Gastrocnemius medialis (tissue), 4 donors: ENCODE measurements at regions not wholly inside any gene's neighbourhood (a gene's known extent, or its start where the extent isn't known, plus 50 kb on each side); places are given as distances from the start of the nearest gene placed in this dataset.

Experiments
- POLR2A ChIP-seq, 2 donors: fragments of 450-650 bp; IDR thresholded peaks; one replicate each; pipeline ENCODE4 v1.6.1; 2017; ENCODE audit warnings: antibody characterized with exemption in 2 of 2, mild to moderate bottlenecking in 2 of 2, moderate library complexity in 2 of 2
- TF ChIP-seq, protein P1 (sequence below), 5 experiments: fragments of 450-650 bp in 3 of 5; fragments of 200-600 bp in 2 of 5; sonication (generic) in 2 of 5; IDR thresholded peaks in 4 of 5; conservative IDR thresholded peaks in 1 of 5; 1 replicate in 4 of 5; 2 replicates in 1 of 5; pipeline ENCODE4 v1.5.1; 2016 to 2019; ENCODE audit warnings: antibody characterized with exemption in 5 of 5, mild to moderate bottlenecking in 3 of 5, moderate library complexity in 3 of 5

DNA sequence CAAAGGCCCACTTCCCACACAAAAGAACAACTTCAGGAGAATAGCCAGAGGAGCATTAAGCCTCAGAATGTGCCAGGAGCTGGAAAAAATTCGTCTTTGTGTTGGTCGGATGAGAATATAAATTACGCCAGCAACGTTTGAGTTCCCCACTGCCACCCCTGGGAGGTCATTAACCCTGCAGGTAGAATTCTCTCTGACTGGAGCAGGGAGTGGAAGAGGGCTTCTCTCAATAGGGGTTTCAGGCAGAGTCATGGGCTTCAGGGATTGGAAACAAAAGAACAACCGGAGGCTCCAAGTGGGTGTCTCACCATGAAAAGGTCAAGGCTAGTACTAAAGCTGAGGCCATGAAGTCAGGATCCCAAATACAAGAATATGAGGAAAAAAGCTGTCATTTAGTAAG is 69.0 kb upstream of the DDX18 start:
- TF ChIP-seq, protein P1, sequence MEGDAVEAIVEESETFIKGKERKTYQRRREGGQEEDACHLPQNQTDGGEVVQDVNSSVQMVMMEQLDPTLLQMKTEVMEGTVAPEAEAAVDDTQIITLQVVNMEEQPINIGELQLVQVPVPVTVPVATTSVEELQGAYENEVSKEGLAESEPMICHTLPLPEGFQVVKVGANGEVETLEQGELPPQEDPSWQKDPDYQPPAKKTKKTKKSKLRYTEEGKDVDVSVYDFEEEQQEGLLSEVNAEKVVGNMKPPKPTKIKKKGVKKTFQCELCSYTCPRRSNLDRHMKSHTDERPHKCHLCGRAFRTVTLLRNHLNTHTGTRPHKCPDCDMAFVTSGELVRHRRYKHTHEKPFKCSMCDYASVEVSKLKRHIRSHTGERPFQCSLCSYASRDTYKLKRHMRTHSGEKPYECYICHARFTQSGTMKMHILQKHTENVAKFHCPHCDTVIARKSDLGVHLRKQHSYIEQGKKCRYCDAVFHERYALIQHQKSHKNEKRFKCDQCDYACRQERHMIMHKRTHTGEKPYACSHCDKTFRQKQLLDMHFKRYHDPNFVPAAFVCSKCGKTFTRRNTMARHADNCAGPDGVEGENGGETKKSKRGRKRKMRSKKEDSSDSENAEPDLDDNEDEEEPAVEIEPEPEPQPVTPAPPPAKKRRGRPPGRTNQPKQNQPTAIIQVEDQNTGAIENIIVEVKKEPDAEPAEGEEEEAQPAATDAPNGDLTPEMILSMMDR (IDR thresholded peaks at IDR 0.05 in 4 of 5, conservative IDR thresholded peaks at IDR 0.05 in 1 of 5): no peak
- TF ChIP-seq POLR2A (IDR thresholded peaks at IDR 0.05): no peak
